ENCODE measurements at regions not wholly inside any gene's neighbourhood (a gene's known extent, or its start where the extent isn't known, plus 50 kb on each side); places are given as distances from the start of the nearest gene placed in this dataset.
"Not testable (repeated sequence)": the region's sequence is repeated elsewhere in the genome, so short reads cannot be mapped to it uniquely, and the experiment has no call there.

DNA sequence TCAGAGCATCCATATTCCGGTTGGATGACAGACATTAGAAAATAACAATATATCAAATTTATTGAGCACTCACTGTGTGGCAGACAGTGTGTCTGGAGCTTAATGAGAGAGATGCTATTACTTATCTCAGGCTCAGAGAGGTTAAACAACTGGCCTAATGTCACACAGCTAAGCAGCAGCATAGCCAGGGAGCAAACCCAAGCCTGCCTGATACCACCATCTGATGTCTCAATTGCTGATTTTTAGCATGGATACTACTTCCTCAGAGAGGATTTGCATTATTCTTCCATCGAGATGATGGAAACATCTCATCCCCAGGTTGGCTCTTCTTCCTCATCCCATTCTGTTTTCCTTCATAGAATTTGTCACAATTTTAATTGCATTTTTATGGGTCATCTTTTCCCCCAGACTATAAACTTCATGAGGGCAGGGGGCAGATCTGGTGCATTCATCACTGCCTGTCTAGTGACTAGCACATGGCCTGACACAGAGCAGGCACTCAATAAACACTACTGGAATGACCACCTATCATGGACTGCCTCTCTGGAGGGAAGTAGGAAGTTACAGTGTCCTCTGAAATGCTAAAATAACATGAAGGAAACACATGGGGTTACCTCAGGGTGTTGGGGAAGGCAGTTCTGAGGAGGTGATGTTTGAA lies 344.8 kb upstream of the CCL2 start:
- no peak for DNase-seq

DNA sequence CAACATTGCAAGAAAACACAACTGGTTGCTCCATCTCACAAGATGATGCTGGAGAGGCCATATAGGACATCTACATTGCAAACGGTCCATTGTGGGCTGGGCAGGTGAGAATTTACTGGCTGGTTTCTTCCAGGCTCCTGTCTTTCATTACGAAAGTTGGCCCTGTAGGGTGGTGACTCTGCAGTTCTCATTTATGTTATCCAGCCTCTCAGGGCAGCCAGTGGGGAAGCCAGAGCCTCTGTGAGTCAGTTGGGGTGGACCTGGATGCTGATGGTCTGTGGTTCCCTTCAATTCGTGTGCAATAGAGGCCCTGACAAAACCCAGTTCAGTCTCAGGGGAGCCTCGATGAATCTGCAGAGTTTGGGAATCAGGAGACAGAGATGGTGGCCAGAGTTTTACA lies 341.0 kb upstream of the CCL2 start:
- DNase-seq = no peak

DNA sequence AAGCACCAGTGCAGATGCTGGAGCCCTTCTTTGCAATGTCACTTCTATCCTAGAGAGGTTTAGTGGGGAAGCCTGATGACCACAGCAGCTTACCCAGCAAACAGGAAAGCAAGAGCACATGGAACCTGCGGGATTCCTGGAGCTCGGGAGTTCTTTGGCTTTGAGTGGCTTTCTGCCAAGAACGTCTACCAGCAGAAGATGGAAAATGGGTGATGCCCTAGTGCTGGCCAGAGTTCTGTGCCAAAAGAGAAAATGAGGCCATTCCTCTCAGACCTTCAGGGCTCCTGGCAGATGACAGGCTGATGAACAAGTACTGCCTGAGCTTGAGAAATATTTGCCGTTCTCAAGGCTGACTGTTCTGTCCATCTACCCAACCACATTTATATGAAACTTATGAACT lies 332.1 kb upstream of the CCL2 start:
- DNase-seq = no peak

DNA sequence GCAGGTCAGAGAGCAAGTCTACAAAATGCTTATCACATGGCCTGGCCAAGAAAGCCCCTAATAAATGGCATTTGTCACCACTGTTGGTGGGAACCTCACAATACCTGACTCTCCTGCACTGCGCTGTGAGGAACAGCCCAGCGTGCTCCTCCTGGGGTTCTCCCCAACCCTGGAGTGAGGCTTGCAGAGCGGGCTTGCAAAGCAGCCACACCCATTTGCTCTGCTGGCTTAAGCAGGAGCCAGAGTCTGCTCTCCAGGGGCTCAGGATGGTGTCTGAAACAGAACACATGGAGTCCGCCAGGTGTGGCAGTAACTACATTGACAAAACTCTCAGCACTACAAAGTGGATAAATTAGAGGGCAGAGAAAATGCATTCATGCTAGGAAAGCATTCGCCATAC lies 331.0 kb upstream of the CCL2 start:
- DNase-seq = no peak

DNA sequence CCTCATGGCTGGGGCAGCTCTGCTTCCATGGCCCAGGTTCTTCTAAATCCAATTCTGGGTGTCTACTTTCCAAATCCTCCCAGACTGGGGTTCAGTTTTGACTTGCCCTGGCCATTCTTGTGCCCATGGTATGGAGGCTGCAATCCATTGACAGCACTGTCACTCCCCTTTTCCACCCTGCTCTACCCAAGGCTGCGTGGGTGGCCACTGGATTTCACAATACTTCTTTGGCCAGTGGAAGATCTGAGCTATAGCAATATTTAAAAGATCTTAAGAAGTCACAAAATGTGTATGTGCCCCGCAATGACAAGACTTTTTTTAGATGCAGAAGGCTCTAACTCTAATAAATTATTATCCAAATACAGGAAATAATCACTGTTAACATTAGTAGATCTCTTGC lies 329.4 kb upstream of the CCL2 start:
- no peak for DNase-seq

DNA sequence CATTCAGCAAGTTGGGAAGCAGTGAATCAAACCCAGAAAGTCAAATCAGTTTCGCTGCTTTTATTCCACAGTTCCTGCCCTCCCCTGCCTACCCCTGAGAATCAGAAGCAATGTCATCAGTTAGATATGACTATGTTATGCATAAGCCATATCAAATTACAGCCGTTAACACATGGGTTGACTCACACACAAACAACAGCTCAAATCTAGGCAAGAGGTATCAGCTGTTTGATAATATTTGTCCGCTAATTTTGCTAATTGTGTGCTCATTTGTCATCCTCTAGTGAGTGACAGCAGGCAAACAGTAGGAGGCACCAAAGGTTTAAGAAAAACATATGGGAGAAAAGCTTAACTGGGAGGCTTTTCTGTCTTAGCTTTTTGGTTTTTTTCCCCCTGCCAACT lies 327.4 kb upstream of the CCL2 start:
- no peak for DNase-seq

DNA sequence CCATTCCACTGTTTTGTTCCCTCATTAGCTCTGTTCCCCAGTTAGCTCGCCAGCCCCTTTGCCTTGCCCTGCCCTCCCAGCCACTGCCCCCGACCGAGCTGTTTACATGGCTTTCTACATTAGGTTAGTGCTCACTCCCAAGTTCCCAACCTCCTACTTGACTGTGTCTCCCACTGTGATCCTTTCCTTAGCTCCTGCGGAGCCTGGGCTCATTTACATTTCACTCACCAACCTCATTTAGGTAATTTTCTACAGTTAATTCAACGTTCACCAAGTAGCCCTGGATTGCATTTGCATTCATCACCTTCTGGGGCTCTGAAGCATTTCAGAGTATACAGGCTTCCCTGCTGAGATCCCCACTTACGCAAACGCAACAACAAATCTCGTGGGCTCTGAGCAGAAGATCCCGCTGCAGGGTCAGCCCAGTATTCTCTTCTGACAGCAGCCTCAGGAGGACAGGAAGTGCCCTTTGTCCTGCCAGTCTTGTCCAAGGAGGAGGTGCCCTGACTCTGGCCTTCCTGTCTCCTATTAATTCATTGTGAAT lies 325.8 kb upstream of the CCL2 start:
- DNase-seq = no peak

DNA sequence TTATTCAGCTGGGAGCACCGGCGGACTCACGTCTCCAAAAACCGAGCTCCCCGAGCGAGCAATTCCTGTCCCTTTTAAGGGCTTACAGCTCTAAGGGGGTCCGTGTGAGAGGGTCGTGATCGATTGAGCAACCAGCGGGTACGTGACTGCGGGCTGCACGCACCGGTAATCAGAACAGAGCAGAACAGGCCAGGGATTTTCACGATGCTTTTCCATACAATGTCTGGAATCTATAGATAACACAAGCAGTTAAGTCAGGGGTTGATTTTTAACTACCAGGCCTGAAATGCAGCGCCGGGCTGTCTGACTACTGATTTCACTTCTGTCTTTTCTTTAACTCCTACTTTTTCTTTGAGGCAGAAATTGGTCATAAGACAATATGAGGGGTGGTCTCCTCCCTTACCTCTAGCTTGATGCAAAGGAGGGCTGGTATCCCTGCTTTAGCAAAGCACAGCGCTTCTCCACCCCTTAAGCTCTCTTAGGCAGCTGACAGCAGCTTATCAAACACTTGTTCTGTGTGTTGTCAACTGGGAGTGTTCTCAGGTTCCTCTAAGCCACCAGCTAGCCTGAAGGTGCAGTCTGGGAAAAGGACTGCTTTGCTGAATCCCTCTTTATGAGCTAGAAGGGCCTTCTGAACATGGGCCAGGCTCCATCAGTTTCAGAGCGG lies 323.8 kb upstream of the CCL2 start:
- not testable (repeated sequence) for DNase-seq

DNA sequence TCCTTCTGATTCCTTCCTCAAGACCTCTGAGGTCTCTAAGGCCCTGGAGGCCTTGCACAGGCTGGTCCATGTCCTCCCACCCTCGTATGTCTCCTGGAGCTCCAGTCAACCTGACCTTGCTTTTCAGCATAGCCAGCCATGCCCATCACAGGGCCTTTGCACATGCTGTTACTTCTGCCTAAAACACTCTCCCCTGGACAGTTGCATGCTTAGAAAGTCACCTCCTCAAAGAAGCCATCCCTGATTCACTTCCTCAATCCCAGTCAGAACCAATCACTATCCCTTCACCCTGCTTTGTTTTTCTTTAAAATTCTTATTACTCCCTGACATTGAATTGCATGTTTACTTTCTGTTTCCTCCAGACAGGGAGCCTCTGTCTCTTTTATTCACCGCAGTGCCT lies 322.1 kb upstream of the CCL2 start:
- DNase-seq = no peak

DNA sequence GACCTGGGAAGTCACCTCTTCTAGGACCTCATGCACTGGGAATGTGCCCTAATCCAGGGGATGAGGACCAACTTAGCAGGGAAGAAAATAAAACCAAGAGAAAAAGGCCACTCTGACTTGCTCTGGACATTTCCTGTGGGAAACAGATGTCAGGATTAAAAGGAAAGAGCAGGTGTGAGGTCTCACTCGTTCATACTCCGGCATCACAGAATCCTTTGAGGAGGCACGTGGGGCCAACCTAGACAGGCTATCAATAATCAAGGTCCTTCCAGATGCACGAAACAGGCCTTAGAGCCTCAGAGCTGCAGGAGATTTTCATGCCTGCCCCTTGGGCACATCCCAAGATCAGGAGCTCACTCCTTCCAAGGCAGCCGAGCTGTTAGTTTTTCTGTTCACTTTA lies 321.5 kb upstream of the CCL2 start:
- DNase-seq = no peak

DNA sequence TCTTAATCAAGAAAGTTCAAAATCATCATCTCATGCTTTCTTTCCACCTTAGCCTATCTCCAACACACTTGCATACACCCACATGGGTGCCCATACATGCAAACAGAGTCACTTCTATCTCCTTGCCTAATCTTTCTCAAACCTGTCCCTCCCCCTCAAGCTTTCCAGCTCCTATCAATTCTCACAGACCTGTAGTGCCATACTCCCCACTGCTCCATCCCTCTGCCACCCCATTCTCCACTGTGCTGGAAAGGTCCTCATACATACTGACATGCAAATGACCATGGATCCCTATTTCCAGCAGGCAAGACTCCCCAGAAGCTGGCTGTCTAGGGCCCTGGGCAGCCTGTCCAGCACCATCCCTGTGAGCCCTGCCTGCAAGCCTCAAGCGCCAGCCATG lies 320.4 kb upstream of the CCL2 start:
- no peak for DNase-seq

DNA sequence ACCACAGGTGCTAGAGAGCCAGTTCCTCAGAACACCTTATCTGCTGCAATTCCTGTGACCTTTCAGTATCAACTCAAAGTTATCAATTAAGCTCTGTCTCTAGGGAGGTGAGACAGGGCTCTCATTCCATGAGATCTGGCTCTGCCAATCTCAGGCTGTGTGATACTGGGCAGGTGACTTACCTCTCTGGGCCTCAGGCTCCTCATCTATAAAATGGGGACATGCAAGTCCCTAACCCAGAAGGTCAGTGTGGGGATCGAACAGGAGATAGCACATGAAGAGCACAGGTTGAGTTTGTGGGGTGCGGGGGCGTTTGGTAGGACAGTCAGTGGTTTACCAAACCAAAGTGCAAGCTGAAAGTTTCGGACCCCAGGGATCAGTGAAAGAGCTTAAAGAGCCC lies 319.3 kb upstream of the CCL2 start:
- no peak for DNase-seq

DNA sequence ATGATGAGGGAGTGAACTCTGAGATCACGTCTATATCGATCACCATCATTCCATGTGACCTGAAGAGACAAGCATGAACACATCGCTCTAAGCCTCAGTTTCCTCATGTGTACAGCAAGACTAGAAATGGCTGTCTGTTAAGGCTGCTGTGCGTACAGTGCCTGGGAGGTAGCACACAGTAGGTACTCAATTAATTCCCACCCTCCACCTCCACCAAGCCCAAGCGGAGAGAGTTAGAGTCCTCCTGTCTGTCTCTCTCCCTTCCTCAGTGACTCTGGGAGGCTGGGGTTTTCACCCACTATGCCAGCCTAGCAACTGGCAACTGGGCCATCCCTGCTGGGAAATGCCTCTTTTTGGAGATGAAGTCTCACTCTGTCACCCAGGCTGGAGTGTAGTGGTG lies 318.3 kb upstream of the CCL2 start:
- no peak for DNase-seq

DNA sequence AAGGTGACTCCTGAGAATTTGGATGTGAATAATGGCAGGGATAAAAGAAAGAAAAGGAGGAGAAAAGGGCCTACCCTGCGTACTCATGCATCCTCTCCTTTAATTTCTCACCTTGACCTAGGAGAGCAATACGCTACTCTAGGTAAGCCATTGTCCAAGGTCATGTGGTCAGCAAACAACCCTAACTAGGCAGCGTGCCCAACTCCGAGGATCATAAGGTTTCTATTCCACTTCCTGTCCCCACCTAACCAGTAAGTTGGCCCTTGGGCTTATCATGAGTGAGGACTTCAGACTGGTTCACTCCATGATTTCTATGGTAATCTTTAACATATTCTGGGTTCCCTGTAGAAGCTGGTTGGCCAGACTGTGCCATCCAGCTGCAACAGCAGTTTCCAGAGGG lies 315.1 kb upstream of the CCL2 start:
- no peak for DNase-seq

DNA sequence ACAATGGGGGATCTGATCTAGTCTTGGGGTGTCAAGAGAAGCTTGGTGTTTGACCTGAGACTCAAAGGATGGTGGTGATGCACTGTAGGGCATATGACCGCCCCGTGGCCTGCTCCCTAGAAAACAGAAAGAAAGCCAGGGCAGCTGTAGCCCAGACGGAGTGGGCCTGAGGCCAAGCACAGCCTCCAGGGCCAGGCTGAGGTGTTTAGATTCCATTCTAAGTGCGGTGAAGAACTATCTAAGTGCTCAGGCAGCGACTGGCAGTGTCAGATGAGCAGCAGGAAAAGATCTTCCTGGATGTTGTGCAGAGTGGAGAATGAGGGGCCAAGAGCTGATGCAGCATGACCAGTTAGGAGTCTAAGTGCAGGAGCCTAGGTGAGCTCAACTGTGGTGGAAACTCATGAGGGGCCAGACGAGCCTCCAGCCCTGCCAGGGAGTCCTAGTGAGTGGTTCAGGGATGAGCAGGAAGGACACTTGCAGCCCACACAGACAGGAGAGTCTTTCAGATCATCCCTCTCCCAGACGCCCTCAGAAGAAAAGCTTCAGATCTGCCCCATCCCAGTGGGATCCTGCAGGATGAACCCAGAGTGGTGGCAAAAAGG lies 314.2 kb upstream of the CCL2 start:
- no peak for DNase-seq

DNA sequence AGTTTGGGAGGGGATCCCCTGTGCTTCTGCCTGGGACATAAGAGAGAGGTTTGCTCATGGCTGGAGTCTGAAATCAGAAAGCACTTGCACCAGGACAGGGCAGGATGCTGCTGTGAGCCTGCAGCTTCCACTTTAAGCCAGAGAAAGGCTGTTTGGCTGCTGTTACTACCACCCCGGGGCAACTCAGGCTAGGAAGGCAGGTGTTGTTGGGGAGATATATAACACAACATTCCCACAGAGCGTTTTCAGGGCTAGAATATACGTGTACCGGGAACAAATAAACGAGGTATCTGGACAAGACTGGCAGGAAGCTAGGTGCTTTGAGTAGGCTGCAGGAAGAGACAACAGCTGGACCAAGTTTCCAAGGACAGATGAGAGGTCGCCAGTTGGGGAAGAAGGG lies 313.3 kb upstream of the CCL2 start:
- no peak for DNase-seq

DNA sequence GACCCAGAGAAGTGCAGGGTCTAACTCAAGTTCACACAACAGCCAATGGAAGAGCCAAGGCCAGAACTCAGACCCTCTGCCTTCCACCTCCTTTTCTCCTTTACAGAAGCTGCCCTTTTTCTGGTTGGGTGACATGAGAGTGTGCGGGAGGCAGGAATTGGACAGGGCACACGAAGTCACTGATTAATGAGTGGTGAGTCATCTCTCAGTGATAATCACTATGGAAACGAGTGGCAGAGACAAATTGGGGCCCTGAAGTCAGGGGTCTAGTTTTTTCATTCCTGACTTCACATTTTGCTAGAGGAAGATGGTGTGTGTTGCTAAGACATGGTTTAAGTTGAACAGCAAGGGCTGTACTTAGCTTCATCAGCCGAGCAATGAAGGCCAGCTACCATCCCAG lies 312.7 kb upstream of the CCL2 start:
- no peak for DNase-seq

DNA sequence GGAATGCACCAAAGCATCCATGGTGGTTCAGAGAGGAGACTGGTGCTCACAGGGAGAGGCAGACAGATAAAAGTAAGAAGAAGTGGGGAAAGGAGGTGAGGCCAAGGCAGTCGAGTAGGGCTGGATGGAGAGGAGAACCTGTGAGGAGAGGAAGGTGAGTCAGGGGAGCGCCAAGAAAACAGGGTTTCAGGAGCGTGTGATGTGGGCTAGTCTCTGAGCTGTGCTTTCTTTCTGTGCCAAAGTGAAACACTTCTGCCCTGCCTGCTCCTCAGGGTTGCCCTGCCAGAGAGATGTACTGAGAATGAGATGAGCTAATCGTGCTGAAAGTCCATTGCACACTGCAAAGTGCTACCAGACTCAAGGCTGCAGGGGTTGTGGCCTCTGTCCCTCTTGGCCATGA lies 310.7 kb upstream of the CCL2 start:
- DNase-seq = no peak

DNA sequence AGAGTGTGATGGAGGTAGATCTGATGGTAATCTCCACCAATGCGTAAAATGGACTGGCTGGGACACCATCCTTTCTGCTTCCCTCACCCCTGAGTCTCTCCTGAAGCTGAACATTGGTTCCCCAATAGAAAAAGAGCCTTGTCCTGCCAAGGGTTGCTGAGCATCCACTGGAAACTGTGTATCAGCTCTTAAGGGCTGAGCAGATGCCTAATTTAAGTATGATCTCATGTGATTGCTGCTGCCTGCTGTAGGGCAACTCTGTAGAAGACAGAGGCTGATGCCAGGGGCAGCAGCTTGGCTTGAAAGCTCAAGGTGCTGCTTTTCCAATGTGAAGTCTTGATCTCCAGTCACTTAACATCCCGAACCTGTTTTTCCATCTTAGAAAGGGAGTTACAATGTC lies 310.3 kb upstream of the CCL2 start:
- no peak for DNase-seq

DNA sequence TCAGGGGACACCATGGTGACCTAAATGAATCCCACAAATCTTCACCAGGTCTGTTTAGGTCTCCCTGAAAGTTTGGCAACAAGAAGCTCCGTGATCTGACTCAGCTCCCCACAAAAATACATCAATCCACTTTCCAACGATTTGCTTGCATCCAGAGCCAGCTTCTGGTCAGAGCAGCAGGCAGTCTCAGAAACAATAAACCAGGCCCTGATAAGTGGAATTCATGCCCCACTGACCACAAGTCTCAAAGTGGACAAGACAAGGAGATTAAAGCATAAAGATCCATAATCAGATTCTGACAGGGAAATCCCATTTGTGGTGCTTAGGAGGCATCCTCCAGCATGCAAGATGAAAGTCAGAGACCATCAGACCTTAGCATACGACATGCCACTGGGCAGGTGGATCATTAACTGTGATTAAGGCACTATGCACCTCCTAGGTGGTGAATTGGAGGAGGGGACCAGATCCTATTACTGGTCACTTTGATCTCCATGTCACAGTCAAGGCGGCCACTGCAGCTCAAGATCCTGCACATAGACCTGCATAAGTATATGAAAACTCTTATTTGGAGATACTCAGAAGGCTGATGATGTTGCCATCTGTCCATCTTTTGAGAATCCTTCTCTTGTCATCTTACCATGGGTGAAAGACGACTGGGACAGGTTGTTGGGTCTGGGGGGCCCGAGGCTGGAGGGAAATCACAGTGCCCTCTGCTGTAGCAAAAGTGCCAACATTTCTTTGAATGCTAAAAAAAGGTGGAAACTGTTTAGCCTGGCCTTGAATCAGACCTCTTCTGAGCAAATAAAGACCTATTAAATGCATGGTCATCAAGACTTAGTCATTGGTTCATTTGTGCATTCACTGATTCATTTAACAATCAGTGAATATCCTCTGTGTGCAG lies 309.2 kb upstream of the CCL2 start:
- DNase-seq = no peak

DNA sequence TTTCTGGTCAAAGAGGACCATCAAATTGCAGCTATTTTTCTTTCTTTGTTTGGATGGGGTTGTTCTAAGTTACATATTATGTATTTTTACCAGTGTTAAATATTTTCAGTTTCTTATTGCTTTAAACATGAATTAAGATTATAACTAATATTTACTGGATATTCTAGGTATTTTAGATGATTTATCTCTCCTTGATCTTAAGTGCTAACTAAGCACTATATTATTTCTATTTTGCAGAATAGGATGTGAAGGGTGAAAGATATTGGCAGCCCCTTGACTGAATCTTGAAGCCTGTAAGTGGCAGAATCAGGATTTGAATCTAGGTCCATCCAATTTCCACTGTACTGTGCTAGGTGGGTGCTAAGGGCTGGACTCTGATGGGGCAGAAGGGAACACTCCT lies 307.3 kb upstream of the CCL2 start:
- no peak for DNase-seq

DNA sequence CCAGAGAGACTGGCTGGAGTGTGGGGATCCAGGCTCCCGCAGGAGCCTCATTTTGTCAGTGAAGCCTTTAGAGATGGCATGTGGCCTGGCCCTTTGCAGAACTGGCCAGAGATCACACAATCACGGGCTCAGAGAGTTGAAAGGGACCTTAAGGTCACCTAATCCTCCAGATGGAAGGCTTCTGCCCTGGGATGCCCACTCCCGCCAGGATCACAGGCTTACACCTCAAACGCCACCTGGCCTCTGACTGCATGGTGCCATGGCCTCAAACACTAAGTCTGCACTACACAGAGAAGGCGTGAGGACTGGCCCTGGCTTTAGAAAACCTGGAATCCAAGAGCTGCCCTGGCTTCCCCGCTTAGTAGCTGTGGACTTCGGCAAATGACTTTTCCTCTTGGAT lies 306.8 kb upstream of the CCL2 start:
- DNase-seq = no peak

DNA sequence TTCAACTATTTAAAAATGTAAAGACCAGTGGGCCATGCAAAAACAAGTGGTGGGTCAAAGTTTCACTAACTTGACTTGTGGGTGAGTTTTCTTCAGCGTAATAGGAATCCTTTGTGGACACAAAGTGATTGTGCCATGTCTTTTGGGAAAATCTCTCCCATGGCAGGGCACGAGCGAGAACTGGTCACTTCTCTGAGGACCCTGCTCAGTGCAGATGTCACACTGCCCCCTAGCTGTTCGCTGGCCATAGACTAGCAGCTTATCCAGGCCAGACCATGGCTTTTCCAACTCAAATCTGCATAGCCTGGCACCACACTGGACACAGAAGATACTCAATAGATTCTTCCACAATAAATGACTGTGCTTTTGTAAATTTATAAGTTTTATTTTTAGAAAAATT lies 306.0 kb upstream of the CCL2 start:
- no peak for DNase-seq

DNA sequence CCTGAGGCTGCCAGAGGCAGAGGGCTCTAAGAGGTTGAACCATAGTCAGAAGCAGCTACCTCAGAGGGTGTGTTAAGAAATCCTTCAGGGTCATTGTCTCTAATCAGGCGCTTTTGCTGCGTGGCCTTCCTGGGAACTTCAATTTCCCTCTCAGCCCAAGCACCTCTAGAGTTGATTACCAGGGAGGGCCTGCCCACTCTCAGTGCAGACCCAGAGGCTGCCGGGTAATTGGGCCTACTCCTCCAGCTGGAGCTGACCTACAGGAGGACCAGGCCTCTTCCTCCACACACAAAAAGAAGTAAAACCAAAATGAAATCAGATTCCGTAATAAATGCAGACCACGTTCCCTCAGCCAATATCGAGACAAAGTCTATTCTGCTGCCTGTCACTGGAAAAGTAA lies 305.0 kb upstream of the CCL2 start:
- DNase-seq = no peak
